Endothelial cell of umbilical vein (primary cell): ENCODE measurements at regions not wholly inside any gene's neighbourhood (a gene's known extent, or its start where the extent isn't known, plus 50 kb on each side); places are given as distances from the start of the nearest gene placed in this dataset.

Experiments
- BruUV-seq: library from RNA; stranded (reverse); fragments of 400-500 nt; replicated peaks from 2 replicates; lab custom pipeline; 2021; lab: Mats Ljungman, UMichigan
- CTCF ChIA-PET: fragments of 300-600, 350-600 bp; sonication (Branson Sonifier 250); formaldehyde crosslinking; loops from one replicate; lab custom pipeline; 2021; ENCODE audit warnings: antibody characterized with exemption, inconsistent platforms; lab: Charles Lee
- POLR2A ChIA-PET: fragments of 300-600, 350-600 bp; sonication (Branson Sonifier 250); formaldehyde crosslinking; loops from one replicate; lab custom pipeline; 2021; ENCODE audit warnings: antibody characterized with exemption, inconsistent platforms; lab: Charles Lee
- DNase-seq: peaks from one replicate; pipeline ENCODE4 v3.0.0-alpha.2; 2011; ENCODE audit warnings: low read depth, low spot score
- FAIRE-seq: peaks from 2 replicates; lab custom pipeline; 2011; peaks lifted over from hg19 to GRCh38; lab: Jason Lieb, UNC
- H2AFZ ChIP-seq: 2 replicates; pipeline ENCODE4 v1.6.0; 2012; ENCODE audit warnings: low read depth, low read length, control low read depth, inconsistent platforms
- H3K27ac ChIP-seq: 2 replicates; pipeline ENCODE4 v1.5.1; 2011; ENCODE audit warnings: low read depth, mild to moderate bottlenecking, control low read depth, low read length, moderate library complexity; ENCODE audit not compliant: insufficient read depth
- H3K27me3 ChIP-seq, 2 experiments: 2 replicates each; pipeline versions ENCODE4 v1.6.0 to v1.6.1; 2011; ENCODE audit warnings: low read length in 2 of 2, mixed read lengths in 1 of 2; ENCODE audit not compliant: control insufficient read depth in 2 of 2, insufficient read depth in 2 of 2
- H3K36me3 ChIP-seq, 2 experiments: 2 replicates in 1 of 2; 3 replicates in 1 of 2; pipeline ENCODE4 v1.5.1; 2011; ENCODE audit warnings: low read length in 2 of 2, mild to moderate bottlenecking in 1 of 2, moderate library complexity in 1 of 2; ENCODE audit not compliant: control insufficient read depth in 2 of 2, insufficient read depth in 2 of 2; ENCODE audit errors: extremely low read depth in 1 of 2
- H3K4me1 ChIP-seq: 3 replicates; pipeline ENCODE4 v1.5.1; 2011; ENCODE audit warnings: mild to moderate bottlenecking, low read length; ENCODE audit not compliant: control insufficient read depth, insufficient read depth; ENCODE audit errors: extremely low read depth
- H3K4me2 ChIP-seq: 2 replicates; pipeline ENCODE4 v1.6.1; 2011; ENCODE audit warnings: low read length, control low read depth, mixed read lengths; ENCODE audit not compliant: insufficient read depth
- H3K4me3 ChIP-seq, 3 experiments: fragments of 200-600 bp in 1 of 3; sonication (generic), shearing (Covaris generic) in 1 of 3; replicated peaks in 1 of 3; 2 replicates each; pipeline ENCODE4 v1.5.1; 2011 to 2016; ENCODE audit warnings: control low read depth in 3 of 3, low read length in 3 of 3, mild to moderate bottlenecking in 2 of 3, inconsistent platforms in 1 of 3, low read depth in 1 of 3, moderate library complexity in 1 of 3; ENCODE audit not compliant: insufficient read depth in 1 of 3
- H3K79me2 ChIP-seq: 2 replicates; pipeline ENCODE4 v1.6.0; 2012; ENCODE audit warnings: low read length, inconsistent platforms; ENCODE audit not compliant: control insufficient read depth, insufficient read depth
- H3K9ac ChIP-seq: replicated peaks from 2 replicates; pipeline ENCODE3; 2011; ENCODE audit warnings: low read length, control low read depth; ENCODE audit not compliant: insufficient read depth; ENCODE audit errors: extremely low read depth
- H3K9me1 ChIP-seq: replicated peaks from 3 replicates; pipeline ENCODE4 v1.6.0; 2011; ENCODE audit warnings: mild to moderate bottlenecking, low read length; ENCODE audit not compliant: control insufficient read depth, insufficient read depth; ENCODE audit errors: extremely low read depth
- H3K9me3 ChIP-seq: replicated peaks from 2 replicates; pipeline ENCODE4 v1.5.1; 2012; ENCODE audit warnings: low read length, inconsistent platforms; ENCODE audit not compliant: control insufficient read depth, insufficient read depth
- H4K20me1 ChIP-seq: replicated peaks from 2 replicates; pipeline ENCODE3; 2011; ENCODE audit warnings: mild to moderate bottlenecking, low read length; ENCODE audit not compliant: control insufficient read depth, insufficient read depth; ENCODE audit errors: extremely low read depth
- CTCF ChIP-seq, 2 donors: IDR thresholded peaks; 1 replicate in 1 of 2; 2 replicates in 1 of 2; pipeline ENCODE4 v1.5.1; 2011; ENCODE audit warnings: low read length in 2 of 2, mild to moderate bottlenecking in 2 of 2, moderate library complexity in 2 of 2, control low read depth in 1 of 2, inconsistent platforms in 1 of 2, low read depth in 1 of 2; ENCODE audit not compliant: insufficient read depth in 1 of 2; ENCODE audit errors: extremely low read depth in 1 of 2
- EZH2 ChIP-seq: IDR thresholded peaks from 2 replicates; pipeline ENCODE4 v1.6.1; 2012; ENCODE audit warnings: borderline replicate concordance, low read depth, mild to moderate bottlenecking, moderate library complexity, low read length, inconsistent platforms; ENCODE audit not compliant: severe bottlenecking
- FOS ChIP-seq: IDR thresholded peaks from 2 replicates; pipeline ENCODE4 v1.6.1; 2011; ENCODE audit warnings: mild to moderate bottlenecking, low read length, moderate library complexity, borderline replicate concordance; ENCODE audit not compliant: insufficient read depth
- GATA2 ChIP-seq: IDR thresholded peaks from 2 replicates; pipeline ENCODE4 v1.7.0; 2011; ENCODE audit warnings: low read depth, mild to moderate bottlenecking, moderate library complexity, mixed read lengths, low read length; ENCODE audit not compliant: insufficient read length, insufficient read depth
- JUN ChIP-seq: IDR thresholded peaks from 2 replicates; pipeline ENCODE4 v1.6.1; 2011; ENCODE audit warnings: borderline replicate concordance, low read depth; ENCODE audit not compliant: insufficient read length, insufficient read depth
- MAX ChIP-seq: IDR thresholded peaks from 2 replicates; pipeline ENCODE4 v1.6.1; 2011; ENCODE audit not compliant: insufficient read depth, insufficient read length
- MYC ChIP-seq: IDR thresholded peaks from one replicate; pipeline ENCODE4 v1.6.1; 2011; ENCODE audit warnings: mild to moderate bottlenecking, low read depth, low read length
- POLR2A ChIP-seq: IDR thresholded peaks from 2 replicates; pipeline ENCODE4 v1.6.1; 2012; ENCODE audit warnings: low read depth, mild to moderate bottlenecking, control low read depth, low read length
- POLR2AphosphoS5 ChIP-seq: IDR thresholded peaks from 2 replicates; pipeline ENCODE4 v1.6.1; 2012; ENCODE audit warnings: low read depth, mild to moderate bottlenecking, control low read depth, low read length, moderate library complexity; ENCODE audit not compliant: insufficient read depth
- dilution Hi-C: fragments of 300-500 bp; cut with MboI; formaldehyde crosslinking; loops from one replicate; pipeline ENCODE4 v1.15.0; 2019; ENCODE audit warnings: low sequenced_read_pairs; ENCODE audit not compliant: extremely low pct_ligation_motif_present
- intact Hi-C: fragments of 100-400 bp; cut with micrococcal nuclease; formaldehyde crosslinking; loops from one replicate; pipeline ENCODE4 v1.10.0; 2022

DNA sequence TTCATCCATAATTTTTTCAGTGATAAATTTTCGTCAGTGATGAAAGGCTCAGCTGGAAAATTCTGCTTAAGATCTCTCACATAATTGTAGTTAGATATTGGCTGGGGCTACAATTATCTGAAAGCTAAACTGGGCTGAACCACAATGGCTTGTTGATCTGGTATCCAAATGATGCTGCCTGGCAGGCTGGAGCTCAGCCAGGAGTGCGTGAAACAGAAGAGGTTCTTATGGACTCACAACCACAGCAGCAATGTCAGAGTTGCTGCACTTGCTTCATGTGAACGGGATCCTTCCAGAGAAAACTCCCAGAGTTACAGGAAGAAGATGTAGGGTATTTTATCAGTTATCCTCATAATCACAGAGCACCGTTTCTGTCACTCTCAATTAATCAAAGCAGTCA lies 533.2 kb upstream of the POM121L12 start:
- intact Hi-C loops: no loop called here
- CTCF ChIA-PET: no interaction called here

More for the DNA sequence above, 533.2 kb upstream of the POM121L12 start:
- no peak overlapping the region for H3K4me3 ChIP-seq
- DNase-seq: no peak
- H3K79me2 ChIP-seq: no peaks in the 10 kb centered on the region
- H3K9me3 ChIP-seq: no peaks in the 10 kb centered on the region
- no peaks in the 10 kb centered on the region for H3K9me1 ChIP-seq
- H3K4me1 ChIP-seq: no peaks in the 10 kb centered on the region
- H2AFZ ChIP-seq: no peak overlapping the region
- H3K27ac ChIP-seq: no peak overlapping the region
- FAIRE-seq: no peak
- POLR2A ChIA-PET: no interaction called here
- no peaks in the 10 kb centered on the region for H3K27me3 ChIP-seq
- dilution Hi-C loops: no loop called here
- no peaks in the 10 kb centered on the region for H4K20me1 ChIP-seq
- BruUV-seq: no TSS peak
- TF ChIP-seq EZH2: no peak
- no peak for TF ChIP-seq GATA2
- no peak for TF ChIP-seq FOS
- TF ChIP-seq MAX: no peak
- TF ChIP-seq JUN: no peak
- TF ChIP-seq POLR2A: no peak
- no peak for TF ChIP-seq POLR2AphosphoS5
- no peak for TF ChIP-seq CTCF (IDR thresholded peaks at IDR 0.05; ENCODE audit: extremely low read depth in 1 of 2, insufficient read depth in 1 of 2, low read depth in 1 of 2, low read length in 2 of 2)
- no peak for TF ChIP-seq MYC
- no peak overlapping the region for H3K4me2 ChIP-seq
- H3K36me3 ChIP-seq: no peaks in the 10 kb centered on the region
- no peak overlapping the region for H3K9ac ChIP-seq
